ENCODE measurements at regions not wholly inside any gene's neighbourhood (a gene's known extent, or its start where the extent isn't known, plus 50 kb on each side); places are given as distances from the start of the nearest gene placed in this dataset.

DNA sequence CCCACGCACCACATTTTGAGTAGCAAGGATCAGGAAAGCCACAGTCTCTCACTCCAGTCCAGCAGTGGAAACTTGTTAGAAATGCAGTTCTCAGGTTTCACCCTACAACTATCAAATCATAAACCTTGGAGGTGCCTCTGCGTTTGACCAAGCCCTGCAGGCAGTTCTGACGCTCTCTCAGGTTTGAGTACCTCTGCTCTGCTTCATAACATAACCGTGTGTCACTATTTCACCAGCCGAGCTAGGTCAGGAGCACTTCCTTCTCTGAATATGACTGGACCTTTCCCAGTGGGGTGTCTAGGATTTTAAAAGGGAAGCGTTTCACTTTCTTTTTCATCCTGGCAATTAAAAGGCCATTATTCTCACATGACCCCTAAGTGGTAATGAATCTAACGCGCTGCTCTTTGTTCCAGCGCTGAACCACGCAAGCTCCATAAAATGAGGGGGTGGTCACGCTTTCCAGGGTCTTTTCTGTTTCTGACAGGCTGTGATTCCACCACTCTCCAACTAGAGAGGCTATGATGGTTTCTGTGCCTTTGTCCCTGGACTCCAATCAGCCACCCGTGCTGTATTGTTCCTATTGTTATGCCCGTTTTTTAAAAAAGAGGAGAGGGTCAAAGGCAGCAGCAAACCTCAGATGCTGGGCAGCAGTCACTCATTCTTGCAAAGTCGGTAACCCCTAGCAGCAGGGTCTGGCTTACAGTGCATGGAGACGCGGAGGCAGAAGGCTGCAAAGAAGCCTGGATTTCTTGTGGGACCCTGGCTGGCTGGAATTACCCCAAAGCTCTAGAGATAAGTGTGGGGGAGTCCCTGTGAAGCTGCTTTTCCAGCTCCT lies 75.2 kb upstream of the CTNNA2 start:
- Histone ChIP-seq H3K4me3 (no peak overlapping the region), H3K9me3 (no peaks in the 10 kb centered on the region), H3K27ac (replicated peaks in 1 of 4) (no peak overlapping the region), H3K36me3 (no peaks in the 10 kb centered on the region), H3K4me1 (no peaks in the 10 kb centered on the region), H3K27me3 (no peaks in the 10 kb centered on the region)
- 59% methylated on average over 16 of the region's 16 CpGs for WGBS
- TF ChIP-seq EP300 (IDR thresholded peaks at IDR 0.05) (no peak), POLR2A (IDR thresholded peaks at IDR 0.05; ENCODE audit: low read depth) (no peak), POLR2AphosphoS5 (IDR thresholded peaks at IDR 0.05) (no peak)
- TF ChIP-seq, protein P1, sequence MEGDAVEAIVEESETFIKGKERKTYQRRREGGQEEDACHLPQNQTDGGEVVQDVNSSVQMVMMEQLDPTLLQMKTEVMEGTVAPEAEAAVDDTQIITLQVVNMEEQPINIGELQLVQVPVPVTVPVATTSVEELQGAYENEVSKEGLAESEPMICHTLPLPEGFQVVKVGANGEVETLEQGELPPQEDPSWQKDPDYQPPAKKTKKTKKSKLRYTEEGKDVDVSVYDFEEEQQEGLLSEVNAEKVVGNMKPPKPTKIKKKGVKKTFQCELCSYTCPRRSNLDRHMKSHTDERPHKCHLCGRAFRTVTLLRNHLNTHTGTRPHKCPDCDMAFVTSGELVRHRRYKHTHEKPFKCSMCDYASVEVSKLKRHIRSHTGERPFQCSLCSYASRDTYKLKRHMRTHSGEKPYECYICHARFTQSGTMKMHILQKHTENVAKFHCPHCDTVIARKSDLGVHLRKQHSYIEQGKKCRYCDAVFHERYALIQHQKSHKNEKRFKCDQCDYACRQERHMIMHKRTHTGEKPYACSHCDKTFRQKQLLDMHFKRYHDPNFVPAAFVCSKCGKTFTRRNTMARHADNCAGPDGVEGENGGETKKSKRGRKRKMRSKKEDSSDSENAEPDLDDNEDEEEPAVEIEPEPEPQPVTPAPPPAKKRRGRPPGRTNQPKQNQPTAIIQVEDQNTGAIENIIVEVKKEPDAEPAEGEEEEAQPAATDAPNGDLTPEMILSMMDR (IDR thresholded peaks at IDR 0.05) = no peak
- DNase-seq (ENCODE audit: extremely low spot score) = no peak
- intact Hi-C loops (cut with DNase I) = no loop called here

DNA sequence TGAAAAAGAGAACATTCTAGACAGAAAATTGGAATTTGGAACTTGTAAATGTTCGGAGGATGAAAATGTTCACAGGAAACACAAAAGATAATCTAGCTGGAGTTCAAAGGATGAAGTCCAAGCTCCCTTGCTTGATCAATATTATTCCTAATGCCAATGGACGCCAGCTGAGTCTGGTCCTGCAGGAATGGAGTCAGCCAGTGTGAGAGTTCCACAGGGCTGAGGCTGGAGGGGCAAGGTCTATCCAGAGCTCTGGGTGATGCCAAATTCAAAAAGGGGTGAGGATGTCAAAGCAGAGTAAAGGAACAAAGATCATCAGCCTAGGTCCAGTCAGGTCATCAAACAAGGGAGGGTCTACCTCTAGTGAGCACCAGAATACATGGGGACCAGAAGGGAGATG lies 78.5 kb upstream of the CTNNA2 start:
- Histone ChIP-seq H3K36me3 (no peaks in the 10 kb centered on the region), H3K4me3 (no peak overlapping the region), H3K27me3 (no peaks in the 10 kb centered on the region), H3K9me3 (no peaks in the 10 kb centered on the region), H3K4me1 (no peaks in the 10 kb centered on the region), H3K27ac (replicated peaks in 1 of 4) (no peak overlapping the region)
- intact Hi-C loops (cut with DNase I) = no loop called here
- no peak for TF ChIP-seq POLR2A (IDR thresholded peaks at IDR 0.05; ENCODE audit: low read depth)
- no peak for TF ChIP-seq EP300 (IDR thresholded peaks at IDR 0.05)
- TF ChIP-seq, protein P1 (IDR thresholded peaks at IDR 0.05) = no peak
- TF ChIP-seq POLR2AphosphoS5 (IDR thresholded peaks at IDR 0.05) = no peak
- DNase-seq (ENCODE audit: extremely low spot score) = no peak
- 80% methylated on average over 2 of the region's 2 CpGs for WGBS

DNA sequence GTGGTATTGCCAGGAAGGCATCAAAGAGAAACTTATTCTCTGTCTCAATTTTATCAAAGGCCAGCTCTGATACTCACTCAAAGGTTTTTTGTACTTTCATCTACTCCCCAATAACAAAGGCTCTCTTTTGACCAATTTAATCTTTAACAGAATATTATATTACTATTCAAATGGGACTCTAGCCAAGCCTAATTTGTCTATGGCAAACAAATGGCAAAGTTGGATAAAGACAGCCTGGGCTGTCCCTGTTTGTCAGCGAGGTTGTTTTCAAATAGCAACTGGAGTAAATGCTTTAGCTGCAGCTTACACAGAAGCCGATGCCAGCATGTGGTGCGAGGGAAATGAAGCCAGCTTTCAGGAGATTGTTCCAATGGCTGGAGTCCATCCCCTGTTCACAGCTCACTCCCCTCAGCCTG lies 80.1 kb upstream of the CTNNA2 start:
- Histone ChIP-seq H3K4me3 (no peak overlapping the region), H3K4me1 (no peaks in the 10 kb centered on the region), H3K27me3 (no peaks in the 10 kb centered on the region), H3K36me3 (no peaks in the 10 kb centered on the region), H3K9me3 (no peaks in the 10 kb centered on the region), H3K27ac (replicated peaks in 1 of 4) (no peak overlapping the region)
- DNase-seq (ENCODE audit: extremely low spot score) = no peak
- TF ChIP-seq, protein P1 (IDR thresholded peaks at IDR 0.05) = no peak
- TF ChIP-seq POLR2A (IDR thresholded peaks at IDR 0.05; ENCODE audit: low read depth) (no peak), POLR2AphosphoS5 (IDR thresholded peaks at IDR 0.05) (no peak), EP300 (IDR thresholded peaks at IDR 0.05) (no peak)
- WGBS = 35% methylated on average over 3 of the region's 3 CpGs
- intact Hi-C loops (cut with DNase I) = no loop called here

DNA sequence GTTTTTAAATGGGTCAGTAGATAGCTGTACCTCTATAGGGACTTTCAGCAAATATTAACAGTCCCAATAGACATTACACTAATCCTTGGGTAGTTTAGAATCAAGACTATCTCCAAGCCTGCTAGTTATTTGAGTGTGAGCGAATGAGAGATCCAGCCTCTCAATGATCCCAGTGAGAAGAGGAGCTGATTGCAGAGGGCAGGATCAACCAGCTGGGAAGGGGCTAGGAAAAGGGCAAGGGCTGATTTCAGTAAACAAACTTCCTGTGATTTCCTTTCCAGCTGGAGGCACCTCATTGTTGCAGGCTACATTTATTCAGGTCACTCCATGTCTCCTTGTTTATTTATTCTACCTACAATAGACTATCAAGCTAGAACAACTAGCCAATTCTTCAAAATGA lies 84.1 kb upstream of the CTNNA2 start:
- Histone ChIP-seq H3K36me3 (no peaks in the 10 kb centered on the region), H3K9me3 (no peaks in the 10 kb centered on the region), H3K27ac (replicated peaks in 1 of 4) (no peak overlapping the region), H3K27me3 (no peaks in the 10 kb centered on the region), H3K4me1 (no peaks in the 10 kb centered on the region), H3K4me3 (no peak overlapping the region)
- 27% methylated on average over 1 of the region's 1 CpG for WGBS
- TF ChIP-seq, protein P1 (IDR thresholded peaks at IDR 0.05) = no peak
- TF ChIP-seq EP300 (IDR thresholded peaks at IDR 0.05) (no peak), POLR2A (IDR thresholded peaks at IDR 0.05; ENCODE audit: low read depth) (no peak), POLR2AphosphoS5 (IDR thresholded peaks at IDR 0.05) (no peak)
- intact Hi-C loops (cut with DNase I) = no loop called here
- no peak for DNase-seq (ENCODE audit: extremely low spot score)

DNA sequence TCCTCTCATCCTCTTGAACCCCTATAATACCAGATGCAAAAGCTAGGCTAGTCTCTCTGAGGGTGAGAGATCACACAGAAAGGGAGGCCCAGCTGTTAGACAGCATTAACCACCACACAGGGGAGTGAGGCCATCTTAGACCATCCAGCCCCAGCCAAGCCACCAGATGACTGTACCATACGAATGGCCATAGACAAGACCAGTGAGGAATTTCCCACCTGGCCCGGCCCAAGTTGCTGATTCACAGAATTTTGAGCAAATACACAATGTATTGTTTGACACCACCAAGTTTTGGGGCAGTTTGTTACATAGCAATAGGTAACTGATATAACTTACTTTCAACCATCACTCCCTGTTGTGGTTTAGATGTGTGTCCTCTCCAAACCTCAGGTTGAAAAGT lies 98.2 kb upstream of the CTNNA2 start:
- H3K4me3 ChIP-seq = no peak overlapping the region
- no peaks in the 10 kb centered on the region for H3K9me3 ChIP-seq
- no peaks in the 10 kb centered on the region for H3K4me1 ChIP-seq
- intact Hi-C loops (cut with DNase I) = no loop called here
- H3K36me3 ChIP-seq = no peaks in the 10 kb centered on the region
- H3K27ac ChIP-seq (replicated peaks in 1 of 4) = no peak overlapping the region
- no CpG with 5 or more reads among the region's 2 CpGs for WGBS
- no peaks in the 10 kb centered on the region for H3K27me3 ChIP-seq
- TF ChIP-seq POLR2AphosphoS5 (IDR thresholded peaks at IDR 0.05) = no peak
- no peak for TF ChIP-seq POLR2A (IDR thresholded peaks at IDR 0.05; ENCODE audit: low read depth)
- TF ChIP-seq EP300 (IDR thresholded peaks at IDR 0.05) = no peak
- TF ChIP-seq, protein P1 (IDR thresholded peaks at IDR 0.05) = no peak
- DNase-seq (ENCODE audit: extremely low spot score) = no peak

All from esophagus muscularis mucosa (tissue), 4 donors.